ENCODE measurements at regions not wholly inside any gene's neighbourhood (a gene's known extent, or its start where the extent isn't known, plus 50 kb on each side); places are given as distances from the start of the nearest gene placed in this dataset.

GRCh38 chr20:52484438-52484837, 292.9 kb upstream of the ZFP64 start:
- DNase-seq, result no peak
- in situ Hi-C loops (cut with MboI; ENCODE audit: low pct_unique_long_range_greater_than_20kb, low sequenced_read_pairs), result no loop called here

- DNase-seq, result no peak
- in situ Hi-C loops (cut with MboI; ENCODE audit: low pct_unique_long_range_greater_than_20kb, low sequenced_read_pairs), result no loop called here
These were observed 291.8 kb upstream of the ZFP64 start for GRCh38 chr20:52483382-52483781.

- in situ Hi-C loops (cut with MboI; ENCODE audit: low pct_unique_long_range_greater_than_20kb, low sequenced_read_pairs), result no loop called here
- no peak for DNase-seq
These were observed 290.5 kb upstream of the ZFP64 start for GRCh38 chr20:52482044-52482443.

- DNase-seq, result no peak
- in situ Hi-C loops (cut with MboI; ENCODE audit: low pct_unique_long_range_greater_than_20kb, low sequenced_read_pairs), result no loop called here
These were observed 289.9 kb upstream of the ZFP64 start for GRCh38 chr20:52481443-52481842.

- no peak for DNase-seq
- in situ Hi-C loops (cut with MboI; ENCODE audit: low pct_unique_long_range_greater_than_20kb, low sequenced_read_pairs), result no loop called here
These were observed 284.6 kb upstream of the ZFP64 start for GRCh38 chr20:52476074-52476750.

GRCh38 chr20:52473186-52473585, 281.6 kb upstream of the ZFP64 start:
- in situ Hi-C loops (cut with MboI; ENCODE audit: low pct_unique_long_range_greater_than_20kb, low sequenced_read_pairs), result no loop called here
- no peak for DNase-seq

GRCh38 chr20:52470561-52470960, 279.0 kb upstream of the ZFP64 start:
- in situ Hi-C loops (cut with MboI; ENCODE audit: low pct_unique_long_range_greater_than_20kb, low sequenced_read_pairs), result no loop called here
- no peak for DNase-seq

- in situ Hi-C loops (cut with MboI; ENCODE audit: low pct_unique_long_range_greater_than_20kb, low sequenced_read_pairs), result no loop called here
- no peak for DNase-seq
These were observed 277.5 kb upstream of the ZFP64 start for GRCh38 chr20:52469128-52469527.

GRCh38 chr20:52465991-52466390, 274.4 kb upstream of the ZFP64 start:
- in situ Hi-C loops (cut with MboI; ENCODE audit: low pct_unique_long_range_greater_than_20kb, low sequenced_read_pairs), result no loop called here
- DNase-seq, result no peak

GRCh38 chr20:52461582-52461981, 270.0 kb upstream of the ZFP64 start:
- DNase-seq, result no peak
- in situ Hi-C loops (cut with MboI; ENCODE audit: low pct_unique_long_range_greater_than_20kb, low sequenced_read_pairs), result no loop called here

GRCh38 chr20:52459150-52459549, 267.6 kb upstream of the ZFP64 start:
- DNase-seq, result no peak
- in situ Hi-C loops (cut with MboI; ENCODE audit: low pct_unique_long_range_greater_than_20kb, low sequenced_read_pairs), result no loop called here

- DNase-seq, result no peak
- in situ Hi-C loops (cut with MboI; ENCODE audit: low pct_unique_long_range_greater_than_20kb, low sequenced_read_pairs), result no loop called here
These were observed 266.2 kb upstream of the ZFP64 start for GRCh38 chr20:52457826-52458225.

- in situ Hi-C loops (cut with MboI; ENCODE audit: low pct_unique_long_range_greater_than_20kb, low sequenced_read_pairs), result no loop called here
- no peak for DNase-seq
These were observed 263.1 kb upstream of the ZFP64 start for GRCh38 chr20:52454660-52455059.

GRCh38 chr20:52448513-52449232, 257.1 kb upstream of the ZFP64 start:
- in situ Hi-C loops (cut with MboI; ENCODE audit: low pct_unique_long_range_greater_than_20kb, low sequenced_read_pairs), result no loop called here
- no peak for DNase-seq

- no peak for DNase-seq
- in situ Hi-C loops (cut with MboI; ENCODE audit: low pct_unique_long_range_greater_than_20kb, low sequenced_read_pairs), result no loop called here
These were observed 255.6 kb upstream of the ZFP64 start for GRCh38 chr20:52447225-52447551.

GRCh38 chr20:52446421-52447224, 255.0 kb upstream of the ZFP64 start:
- DNase-seq, result no peak
- in situ Hi-C loops (cut with MboI; ENCODE audit: low pct_unique_long_range_greater_than_20kb, low sequenced_read_pairs), result no loop called here

GRCh38 chr20:52444455-52444854, 252.9 kb upstream of the ZFP64 start:
- in situ Hi-C loops (cut with MboI; ENCODE audit: low pct_unique_long_range_greater_than_20kb, low sequenced_read_pairs), result no loop called here
- no peak for DNase-seq

- in situ Hi-C loops (cut with MboI; ENCODE audit: low pct_unique_long_range_greater_than_20kb, low sequenced_read_pairs), result no loop called here
- DNase-seq, result no peak
These were observed 252.3 kb upstream of the ZFP64 start for GRCh38 chr20:52443874-52444273.

- no peak for DNase-seq
- in situ Hi-C loops (cut with MboI; ENCODE audit: low pct_unique_long_range_greater_than_20kb, low sequenced_read_pairs), result no loop called here
These were observed 250.1 kb upstream of the ZFP64 start for GRCh38 chr20:52441710-52442109.

- no peak for DNase-seq
- in situ Hi-C loops (cut with MboI; ENCODE audit: low pct_unique_long_range_greater_than_20kb, low sequenced_read_pairs), result no loop called here
These were observed 247.8 kb upstream of the ZFP64 start for GRCh38 chr20:52439375-52439774.

Data from KBM-7 (cell line).